GM08714 (cell line): ENCODE measurements at regions not wholly inside any gene's neighbourhood (a gene's known extent, or its start where the extent isn't known, plus 50 kb on each side); places are given as distances from the start of the nearest gene placed in this dataset.

Source experiments
- H3K4me3 ChIP-seq: fragments of 200-500 bp; sonication (Bioruptor generic); 2 replicates; pipeline ENCODE4 v1.5.1; 2014; ENCODE audit warnings: mild to moderate bottlenecking, low read length, inconsistent platforms
- ZNF274 ChIP-seq: IDR thresholded peaks from 2 replicates; pipeline ENCODE4 v1.6.1; 2012; ENCODE audit warnings: mild to moderate bottlenecking, low read depth, low read length

GRCh38 chr18:56388571-56388970 lies 249.8 kb downstream of the TXNL1 start:
- H3K4me3 ChIP-seq: no peak overlapping the region
- TF ChIP-seq ZNF274: no peak

GRCh38 chr18:56386856-56387255 lies 251.5 kb downstream of the TXNL1 start:
- no peak for TF ChIP-seq ZNF274
- no peak overlapping the region for H3K4me3 ChIP-seq

GRCh38 chr18:56383349-56383748 lies 255.0 kb downstream of the TXNL1 start:
- TF ChIP-seq ZNF274: no peak
- no peak overlapping the region for H3K4me3 ChIP-seq

- TF ChIP-seq ZNF274: no peak
- no peak overlapping the region for H3K4me3 ChIP-seq
Observed at GRCh38 chr18:56382541-56382940, 255.9 kb downstream of the TXNL1 start.

- no peak overlapping the region for H3K4me3 ChIP-seq
- TF ChIP-seq ZNF274: no peak
Observed at GRCh38 chr18:56381196-56381595, 257.2 kb downstream of the TXNL1 start.

GRCh38 chr18:56380685-56381084 lies 257.7 kb downstream of the TXNL1 start:
- H3K4me3 ChIP-seq: no peak overlapping the region
- TF ChIP-seq ZNF274: no peak

GRCh38 chr18:56379256-56379655 lies 259.1 kb downstream of the TXNL1 start:
- TF ChIP-seq ZNF274: no peak
- no peak overlapping the region for H3K4me3 ChIP-seq

GRCh38 chr18:56377231-56377630 lies 261.2 kb downstream of the TXNL1 start:
- no peak for TF ChIP-seq ZNF274
- H3K4me3 ChIP-seq: no peak overlapping the region

GRCh38 chr18:56374007-56374655 lies 264.3 kb downstream of the TXNL1 start:
- H3K4me3 ChIP-seq: no peak overlapping the region
- TF ChIP-seq ZNF274: no peak

GRCh38 chr18:56373601-56374000 lies 264.8 kb downstream of the TXNL1 start:
- TF ChIP-seq ZNF274: no peak
- H3K4me3 ChIP-seq: no peak overlapping the region

GRCh38 chr18:56368066-56368465 lies 270.3 kb downstream of the TXNL1 start:
- no peak overlapping the region for H3K4me3 ChIP-seq
- TF ChIP-seq ZNF274: no peak

GRCh38 chr18:56358608-56359280 lies 279.6 kb downstream of the TXNL1 start:
- no peak for TF ChIP-seq ZNF274
- H3K4me3 ChIP-seq: no peak overlapping the region

GRCh38 chr18:56353663-56354260 lies 284.6 kb downstream of the TXNL1 start:
- TF ChIP-seq ZNF274: no peak
- no peak overlapping the region for H3K4me3 ChIP-seq

- H3K4me3 ChIP-seq: no peak overlapping the region
- TF ChIP-seq ZNF274: no peak
Observed at GRCh38 chr18:56351911-56352500, 286.4 kb downstream of the TXNL1 start.

- TF ChIP-seq ZNF274: no peak
Observed at GRCh38 chr18:56337507-56337906, 300.9 kb downstream of the TXNL1 start.

More at GRCh38 chr18:56337507-56337906, 300.9 kb downstream of the TXNL1 start:
- no peak overlapping the region for H3K4me3 ChIP-seq
